Gastrocnemius medialis (tissue), 4 donors: ENCODE measurements at regions not wholly inside any gene's neighbourhood (a gene's known extent, or its start where the extent isn't known, plus 50 kb on each side); places are given as distances from the start of the nearest gene placed in this dataset.

Source experiments
- ATAC-seq, 2 donors: fragments of 150-250 bp; one replicate each; pipeline ENCODE4 v1.9.1; 2016
- DNase-seq, 2 donors: peaks; one replicate each; pipeline ENCODE4 v3.0.0-alpha.2; 2019
- H3K27ac ChIP-seq, 4 donors: fragments of 200-600 bp; sonication (generic); 1 replicate in 1 of 4; 2 replicates in 3 of 4; pipeline ENCODE4 v1.5.1; 2016 to 2018; ENCODE audit warnings: mild to moderate bottlenecking in 2 of 4, moderate library complexity in 1 of 4
- H3K27me3 ChIP-seq, 3 donors: fragments of 200-600 bp; sonication (generic) in 2 of 3; 1 replicate in 1 of 3; 2 replicates in 2 of 3; pipeline versions ENCODE4 v1.5.1 to v1.6.0; 2016 to 2019; ENCODE audit warnings: mild to moderate bottlenecking in 1 of 3, moderate library complexity in 1 of 3
- H3K36me3 ChIP-seq, 2 donors: fragments of 200-600 bp; sonication (generic) in 1 of 2; one replicate each; pipeline ENCODE4 v1.5.1; 2017 to 2018
- H3K4me1 ChIP-seq, 2 donors: fragments of 200-600 bp; sonication (generic) in 1 of 2; one replicate each; pipeline ENCODE4 v1.5.1; 2016 to 2017; ENCODE audit warnings: mild to moderate bottlenecking in 2 of 2
- H3K4me3 ChIP-seq, 4 donors: fragments of 200-600 bp; sonication (generic) in 3 of 4; 1 replicate in 1 of 4; 2 replicates in 3 of 4; pipeline ENCODE4 v1.5.1; 2016 to 2019; ENCODE audit warnings: mild to moderate bottlenecking in 2 of 4
- H3K9me3 ChIP-seq, 3 donors: fragments of 200-600 bp; sonication (generic) in 2 of 3; 1 replicate in 1 of 3; 2 replicates in 2 of 3; pipeline ENCODE4 v1.5.1; 2016 to 2019
- POLR2A ChIP-seq, 2 donors: fragments of 450-650 bp; IDR thresholded peaks; one replicate each; pipeline ENCODE4 v1.6.1; 2017; ENCODE audit warnings: antibody characterized with exemption in 2 of 2, mild to moderate bottlenecking in 2 of 2, moderate library complexity in 2 of 2
- in situ Hi-C, 4 donors: fragments of 200-750 bp; cut with MboI; loops; one replicate each; pipeline versions ENCODE4 v1.15.0 to v1.8.0; 2017; ENCODE audit warnings: low sequenced_read_pairs in 4 of 4
- intact Hi-C: fragments of 100-400 bp; cut with DNase I; formaldehyde crosslinking; loops from one replicate; pipeline ENCODE4 v1.15.1; 2023; ENCODE audit warnings: low total_unique reads
- TF ChIP-seq, protein P1 (sequence below), 5 experiments: fragments of 450-650 bp in 3 of 5; fragments of 200-600 bp in 2 of 5; sonication (generic) in 2 of 5; IDR thresholded peaks in 4 of 5; conservative IDR thresholded peaks in 1 of 5; 1 replicate in 4 of 5; 2 replicates in 1 of 5; pipeline ENCODE4 v1.5.1; 2016 to 2019; ENCODE audit warnings: antibody characterized with exemption in 5 of 5, mild to moderate bottlenecking in 3 of 5, moderate library complexity in 3 of 5

GRCh38 chr11:19511413-19512183 lies 201.0 kb upstream of the NAV2 start:
- in situ Hi-C loops = no loop called here
- no peak for DNase-seq

DNA sequence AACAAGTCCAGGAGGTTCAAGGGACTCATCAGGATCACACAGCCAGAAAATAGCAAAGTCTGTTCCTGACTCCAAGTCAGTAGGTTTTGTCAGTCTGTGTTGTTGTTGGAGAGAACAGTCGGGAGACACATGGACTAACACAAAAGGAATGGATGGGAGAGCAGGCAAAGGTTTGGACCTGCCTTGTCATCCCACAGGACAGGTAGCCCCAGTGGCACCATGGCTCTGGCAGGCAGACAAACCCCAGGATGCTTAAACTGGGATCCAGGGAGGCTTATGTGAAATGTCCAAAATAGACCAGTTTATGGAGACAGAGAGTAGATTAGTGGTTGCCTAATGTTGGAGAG lies 201.6 kb upstream of the NAV2 start:
- intact Hi-C loops = no loop called here
- H3K27ac ChIP-seq = no peak overlapping the region
- no peak for DNase-seq

More at GRCh38 chr11:19511413-19512183, 201.0 kb upstream of the NAV2 start:
- H3K27me3 ChIP-seq = peaks cover 0 to 3% (median 2%) of the 10 kb centered on the region in 3 donors
- H3K27ac ChIP-seq = no peak overlapping the region
- peaks cover 5 to 12% of the 10 kb centered on the region in 2 donors for H3K4me1 ChIP-seq
- peak in 1 of 2 donors; percentile 26 for ATAC-seq
- no peaks in the 10 kb centered on the region for H3K36me3 ChIP-seq
- intact Hi-C loops = no loop called here
- H3K4me3 ChIP-seq = no peak overlapping the region
- no peaks in the 10 kb centered on the region for H3K9me3 ChIP-seq
- TF ChIP-seq, protein P1, sequence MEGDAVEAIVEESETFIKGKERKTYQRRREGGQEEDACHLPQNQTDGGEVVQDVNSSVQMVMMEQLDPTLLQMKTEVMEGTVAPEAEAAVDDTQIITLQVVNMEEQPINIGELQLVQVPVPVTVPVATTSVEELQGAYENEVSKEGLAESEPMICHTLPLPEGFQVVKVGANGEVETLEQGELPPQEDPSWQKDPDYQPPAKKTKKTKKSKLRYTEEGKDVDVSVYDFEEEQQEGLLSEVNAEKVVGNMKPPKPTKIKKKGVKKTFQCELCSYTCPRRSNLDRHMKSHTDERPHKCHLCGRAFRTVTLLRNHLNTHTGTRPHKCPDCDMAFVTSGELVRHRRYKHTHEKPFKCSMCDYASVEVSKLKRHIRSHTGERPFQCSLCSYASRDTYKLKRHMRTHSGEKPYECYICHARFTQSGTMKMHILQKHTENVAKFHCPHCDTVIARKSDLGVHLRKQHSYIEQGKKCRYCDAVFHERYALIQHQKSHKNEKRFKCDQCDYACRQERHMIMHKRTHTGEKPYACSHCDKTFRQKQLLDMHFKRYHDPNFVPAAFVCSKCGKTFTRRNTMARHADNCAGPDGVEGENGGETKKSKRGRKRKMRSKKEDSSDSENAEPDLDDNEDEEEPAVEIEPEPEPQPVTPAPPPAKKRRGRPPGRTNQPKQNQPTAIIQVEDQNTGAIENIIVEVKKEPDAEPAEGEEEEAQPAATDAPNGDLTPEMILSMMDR (IDR thresholded peaks at IDR 0.05 in 4 of 5, conservative IDR thresholded peaks at IDR 0.05 in 1 of 5) = no peak
- TF ChIP-seq POLR2A (IDR thresholded peaks at IDR 0.05) = no peak

GRCh38 chr11:19510468-19510867 lies 202.2 kb upstream of the NAV2 start:
- DNase-seq (no peak), ATAC-seq (no peak)
- Histone ChIP-seq H3K27ac (no peak overlapping the region), H3K4me1 (peaks cover 5 to 12% of the 10 kb centered on the region in 2 donors), H3K36me3 (no peaks in the 10 kb centered on the region), H3K9me3 (no peaks in the 10 kb centered on the region), H3K27me3 (peaks cover 0 to 3% (median 2%) of the 10 kb centered on the region in 3 donors), H3K4me3 (no peak overlapping the region)
- in situ Hi-C loops (no loop called here), intact Hi-C loops (no loop called here)
- TF ChIP-seq, protein P1 (IDR thresholded peaks at IDR 0.05 in 4 of 5, conservative IDR thresholded peaks at IDR 0.05 in 1 of 5) = no peak
- TF ChIP-seq POLR2A (IDR thresholded peaks at IDR 0.05) = no peak

More for the DNA sequence above, 201.6 kb upstream of the NAV2 start:
- H3K36me3 ChIP-seq = no peaks in the 10 kb centered on the region
- no peak overlapping the region for H3K4me3 ChIP-seq
- peaks cover 5 to 12% of the 10 kb centered on the region in 2 donors for H3K4me1 ChIP-seq
- H3K9me3 ChIP-seq = no peaks in the 10 kb centered on the region
- no peak for TF ChIP-seq POLR2A (IDR thresholded peaks at IDR 0.05)
- TF ChIP-seq, protein P1 (IDR thresholded peaks at IDR 0.05 in 4 of 5, conservative IDR thresholded peaks at IDR 0.05 in 1 of 5) = no peak
- in situ Hi-C loops = no loop called here
- ATAC-seq = no peak
- peaks cover 0 to 3% (median 2%) of the 10 kb centered on the region in 3 donors for H3K27me3 ChIP-seq

GRCh38 chr11:19509215-19509614 lies 203.4 kb upstream of the NAV2 start:
- Histone ChIP-seq H3K4me3 (no peak overlapping the region), H3K4me1 (peaks cover 5 to 12% of the 10 kb centered on the region in 2 donors), H3K36me3 (no peaks in the 10 kb centered on the region), H3K27me3 (peaks cover 0 to 3% (median 2%) of the 10 kb centered on the region in 3 donors), H3K27ac (no peak overlapping the region), H3K9me3 (no peaks in the 10 kb centered on the region)
- DNase-seq = no peak
- intact Hi-C loops (no loop called here), in situ Hi-C loops (no loop called here)
- ATAC-seq = no peak
- TF ChIP-seq, protein P1 (IDR thresholded peaks at IDR 0.05 in 4 of 5, conservative IDR thresholded peaks at IDR 0.05 in 1 of 5) = no peak
- TF ChIP-seq POLR2A (IDR thresholded peaks at IDR 0.05) = no peak
